Right lobe of liver (tissue), 6 donors: ENCODE measurements at regions not wholly inside any gene's neighbourhood (a gene's known extent, or its start where the extent isn't known, plus 50 kb on each side); places are given as distances from the start of the nearest gene placed in this dataset.

Source experiments
- ATAC-seq, 4 donors: fragments of 200-7000 bp; cut with Tn5 transposase; one replicate each; pipeline ENCODE4 v1.9.1; 2020; ENCODE audit warnings: mild to moderate bottlenecking in 4 of 4, moderate library complexity in 4 of 4
- DNase-seq, 3 donors: peaks; one replicate each; pipeline ENCODE4 v3.0.0-alpha.2; 2020
- H3K27ac ChIP-seq, 3 donors: fragments of 200-600 bp; one replicate each; pipeline ENCODE4 v1.8.0; 2022
- H3K27me3 ChIP-seq, 2 donors: fragments of 200-600 bp; one replicate each; pipeline ENCODE4 v1.8.0; 2022
- H3K36me3 ChIP-seq, 4 donors: fragments of 200-600 bp; sonication (generic) in 1 of 4; one replicate each; pipeline versions ENCODE4 v1.5.1 to v1.8.0; 2017 to 2022; ENCODE audit warnings: control low read depth in 1 of 4
- H3K4me1 ChIP-seq, 4 donors: fragments of 200-600 bp; sonication (generic) in 1 of 4; one replicate each; pipeline versions ENCODE4 v1.5.1 to v1.8.0; 2017 to 2022; ENCODE audit warnings: control low read depth in 1 of 4
- H3K4me3 ChIP-seq, 3 donors: fragments of 200-600 bp; one replicate each; pipeline ENCODE4 v1.8.0; 2022
- H3K9me3 ChIP-seq, 4 donors: fragments of 200-600 bp; sonication (generic) in 1 of 4; one replicate each; pipeline versions ENCODE4 v1.5.1 to v1.8.0; 2017 to 2022; ENCODE audit warnings: control low read depth in 1 of 4
- POLR2A ChIP-seq: fragments of 450-650 bp; IDR thresholded peaks from one replicate; pipeline ENCODE4 v1.6.1; 2017; ENCODE audit warnings: antibody characterized with exemption, mild to moderate bottlenecking
- WGBS: methylation state at CpG from one replicate; pipeline ENCODE4 v1.1.6; 2018; ENCODE audit warnings: low coverage, low lambda C conversion rate; ENCODE audit not compliant: insufficient coverage; ENCODE audit errors: missing lambda C conversion rate; 5-methylcytosine and 5-hydroxymethylcytosine counted together
- intact Hi-C, 2 donors: fragments of 100-400 bp; cut with DNase I; formaldehyde crosslinking; loops; one replicate each; pipeline versions ENCODE4 v1.11.2 to v1.14.1; 2022
- TF ChIP-seq, protein P1 (sequence below), 4 donors: fragments of 200-600 bp in 3 of 4; fragments of 450-650 bp in 1 of 4; IDR thresholded peaks; one replicate each; pipeline versions ENCODE4 v1.5.1 to v1.8.0; 2016 to 2022; ENCODE audit warnings: antibody characterized with exemption in 4 of 4, mild to moderate bottlenecking in 2 of 4
- donor health status: DM: no; HTN: yes; CAD: no.
- donor health status: DM: no; HTN: no; CAD: no.
- donor health status: DM: no; HTN: no; CAD: no.
- donor health status: DM: no; HTN: yes; CAD: no.
- donor health status: DM: no; HTN: yes; CAD: no.

GRCh38 chr11:127919206-127920000 is 668.0 kb downstream of the ETS1 start:
- H3K4me1 ChIP-seq: no peaks in the 10 kb centered on the region
- DNase-seq (no peak), ATAC-seq (no peak)
- H3K36me3 ChIP-seq: no peaks in the 10 kb centered on the region
- intact Hi-C loops: no loop called here
- 49% methylated on average over 2 of the region's 2 CpGs for WGBS
- no peak overlapping the region for H3K27ac ChIP-seq
- no peak overlapping the region for H3K4me3 ChIP-seq
- TF ChIP-seq, protein P1, sequence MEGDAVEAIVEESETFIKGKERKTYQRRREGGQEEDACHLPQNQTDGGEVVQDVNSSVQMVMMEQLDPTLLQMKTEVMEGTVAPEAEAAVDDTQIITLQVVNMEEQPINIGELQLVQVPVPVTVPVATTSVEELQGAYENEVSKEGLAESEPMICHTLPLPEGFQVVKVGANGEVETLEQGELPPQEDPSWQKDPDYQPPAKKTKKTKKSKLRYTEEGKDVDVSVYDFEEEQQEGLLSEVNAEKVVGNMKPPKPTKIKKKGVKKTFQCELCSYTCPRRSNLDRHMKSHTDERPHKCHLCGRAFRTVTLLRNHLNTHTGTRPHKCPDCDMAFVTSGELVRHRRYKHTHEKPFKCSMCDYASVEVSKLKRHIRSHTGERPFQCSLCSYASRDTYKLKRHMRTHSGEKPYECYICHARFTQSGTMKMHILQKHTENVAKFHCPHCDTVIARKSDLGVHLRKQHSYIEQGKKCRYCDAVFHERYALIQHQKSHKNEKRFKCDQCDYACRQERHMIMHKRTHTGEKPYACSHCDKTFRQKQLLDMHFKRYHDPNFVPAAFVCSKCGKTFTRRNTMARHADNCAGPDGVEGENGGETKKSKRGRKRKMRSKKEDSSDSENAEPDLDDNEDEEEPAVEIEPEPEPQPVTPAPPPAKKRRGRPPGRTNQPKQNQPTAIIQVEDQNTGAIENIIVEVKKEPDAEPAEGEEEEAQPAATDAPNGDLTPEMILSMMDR (IDR thresholded peaks at IDR 0.05): no peak
- no peaks in the 10 kb centered on the region for H3K27me3 ChIP-seq
- H3K9me3 ChIP-seq: no peaks in the 10 kb centered on the region

- Histone ChIP-seq H3K9me3 (no peaks in the 10 kb centered on the region), H3K27me3 (no peaks in the 10 kb centered on the region), H3K4me1 (no peaks in the 10 kb centered on the region), H3K36me3 (no peaks in the 10 kb centered on the region), H3K4me3 (no peak overlapping the region), H3K27ac (no peak overlapping the region)
- TF ChIP-seq, protein P1 (IDR thresholded peaks at IDR 0.05): no peak
- TF ChIP-seq POLR2A: no peak
- intact Hi-C loops: no loop called here
- no peak for ATAC-seq
- no peak for DNase-seq
Measured at GRCh38 chr11:127902382-127902781, 685.0 kb downstream of the ETS1 start.

- intact Hi-C loops: no loop called here
- Histone ChIP-seq H3K27ac (no peak overlapping the region), H3K36me3 (no peaks in the 10 kb centered on the region), H3K4me1 (no peaks in the 10 kb centered on the region), H3K27me3 (no peaks in the 10 kb centered on the region), H3K4me3 (no peak overlapping the region), H3K9me3 (no peaks in the 10 kb centered on the region)
- DNase-seq (no peak), ATAC-seq (peak in 1 of 4 donors; percentile 22)
- WGBS: 44% methylated on average over 1 of the region's 28 CpGs
- TF ChIP-seq, protein P1 (IDR thresholded peaks at IDR 0.05): no peak
- TF ChIP-seq POLR2A: no peak
Measured at GRCh38 chr11:127898422-127899365, 688.7 kb downstream of the ETS1 start.

DNA sequence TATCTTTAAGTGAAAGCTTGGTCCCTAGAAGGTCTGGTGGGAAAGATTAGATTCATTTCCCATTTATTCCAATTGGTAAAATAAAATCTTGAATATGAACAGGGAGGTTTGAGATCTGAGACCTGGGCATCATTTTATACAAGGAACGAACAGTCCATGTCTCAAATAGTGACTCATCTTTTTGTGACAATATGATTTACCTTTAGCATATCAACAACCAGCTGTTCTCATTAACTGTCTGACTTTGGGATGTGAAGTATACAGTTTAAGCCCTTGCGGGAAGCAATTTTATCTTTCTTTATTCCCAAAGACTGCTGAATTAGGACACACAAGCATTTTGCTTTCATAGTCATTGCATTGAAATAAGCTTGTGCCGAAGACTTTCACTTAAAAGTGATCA is 691.6 kb downstream of the ETS1 start:
- 61% methylated on average over 3 of the region's 3 CpGs for WGBS
- Histone ChIP-seq H3K4me3 (no peak overlapping the region), H3K4me1 (no peaks in the 10 kb centered on the region), H3K9me3 (no peaks in the 10 kb centered on the region), H3K27ac (no peak overlapping the region), H3K27me3 (no peaks in the 10 kb centered on the region), H3K36me3 (no peaks in the 10 kb centered on the region)
- intact Hi-C loops: no loop called here
- ATAC-seq: no peak
- TF ChIP-seq, protein P1 (IDR thresholded peaks at IDR 0.05): no peak
- TF ChIP-seq POLR2A: no peak
- no peak for DNase-seq
